HEK293T (cell line): ENCODE measurements at regions not wholly inside any gene's neighbourhood (a gene's known extent, or its start where the extent isn't known, plus 50 kb on each side); places are given as distances from the start of the nearest gene placed in this dataset.

Experiments
- CTCF ChIA-PET: fragments of 350-600 bp; formaldehyde crosslinking; extraction: SDS; loops from one replicate; lab custom pipeline; 2021; ENCODE audit warnings: antibody characterized with exemption, inconsistent platforms; lab: Yijun Ruan, JAX
- POLR2A ChIA-PET: fragments of 350-600 bp; formaldehyde crosslinking; extraction: SDS; loops from one replicate; lab custom pipeline; 2020; ENCODE audit warnings: antibody characterized with exemption, inconsistent platforms; lab: Yijun Ruan, JAX
- DNase-seq: peaks from one replicate; pipeline ENCODE4 v3.0.0; 2012; ENCODE audit warnings: mixed read lengths; ENCODE audit errors: extremely low spot score
- ARNT ChIP-seq: fragments of 450-650 bp; IDR thresholded peaks from 2 replicates; pipeline ENCODE4 v1.6.1; 2017; ENCODE audit warnings: mild to moderate bottlenecking
- BHLHE40 ChIP-seq: fragments of 450-650 bp; IDR thresholded peaks from 2 replicates; pipeline ENCODE4 v1.6.1; 2016; ENCODE audit warnings: mild to moderate bottlenecking, moderate library complexity, borderline replicate concordance
- CTBP1 ChIP-seq: fragments of 450-650 bp; IDR thresholded peaks from 2 replicates; pipeline ENCODE4 v1.6.1; 2016; ENCODE audit warnings: borderline replicate concordance
- ELF4 ChIP-seq: fragments of 450-650 bp; IDR thresholded peaks from 2 replicates; pipeline ENCODE4 v1.6.1; 2017; ENCODE audit warnings: antibody characterized with exemption
- FOXA1 ChIP-seq: fragments of 450-650 bp; IDR thresholded peaks from 2 replicates; pipeline ENCODE4 v1.6.1; 2016; ENCODE audit warnings: mild to moderate bottlenecking
- FOXK2 ChIP-seq: fragments of 450-650 bp; IDR thresholded peaks from 2 replicates; pipeline ENCODE4 v1.6.1; 2016; ENCODE audit warnings: mild to moderate bottlenecking
- FOXM1 ChIP-seq: fragments of 450-650 bp; IDR thresholded peaks from 2 replicates; pipeline ENCODE4 v1.6.1; 2017; ENCODE audit warnings: mild to moderate bottlenecking, borderline replicate concordance
- HDGF ChIP-seq: fragments of 450-650 bp; IDR thresholded peaks from 2 replicates; pipeline ENCODE4 v1.6.1; 2017; ENCODE audit warnings: antibody characterized with exemption, borderline replicate concordance
- L3MBTL2 ChIP-seq: fragments of 450-650 bp; conservative IDR thresholded peaks from 2 replicates; pipeline ENCODE4 v1.6.1; 2016; ENCODE audit warnings: mild to moderate bottlenecking
- LEF1 ChIP-seq: fragments of 450-650 bp; IDR thresholded peaks from 2 replicates; pipeline ENCODE4 v1.6.1; 2017; ENCODE audit warnings: mild to moderate bottlenecking, borderline replicate concordance
- NFRKB ChIP-seq: fragments of 450-650 bp; IDR thresholded peaks from 2 replicates; pipeline ENCODE4 v1.6.1; 2016; ENCODE audit warnings: mild to moderate bottlenecking, moderate library complexity
- PKNOX1 ChIP-seq: fragments of 450-650 bp; IDR thresholded peaks from 2 replicates; pipeline ENCODE4 v1.6.1; 2016
- SP1 ChIP-seq: fragments of 450-650 bp; IDR thresholded peaks from 2 replicates; pipeline ENCODE4 v1.6.1; 2017
- SUZ12 ChIP-seq: fragments of 450-650 bp; IDR thresholded peaks from 2 replicates; pipeline ENCODE4 v1.6.1; 2016; ENCODE audit warnings: mild to moderate bottlenecking
- TARDBP ChIP-seq: fragments of 450-650 bp; IDR thresholded peaks from 2 replicates; pipeline ENCODE4 v1.6.1; 2016
- ZNF384 ChIP-seq: fragments of 450-650 bp; IDR thresholded peaks from 2 replicates; pipeline ENCODE4 v1.6.1; 2016

GRCh38 chr4:169869490-169869889, 111.7 kb upstream of the HPF1 start:
- CTCF ChIA-PET: no interaction called here
- no peak for DNase-seq
- POLR2A ChIA-PET: no interaction called here
- TF ChIP-seq FOXA1 (no peak), BHLHE40 (no peak), ELF4 (no peak), L3MBTL2 (no peak), FOXM1 (no peak), ARNT (no peak), HDGF (no peak), FOXK2 (no peak), CTBP1 (no peak), PKNOX1 (no peak), SP1 (no peak), ZNF384 (no peak), LEF1 (no peak), TARDBP (no peak), NFRKB (no peak), SUZ12 (no peak)

- ChIA-PET CTCF (interaction anchor here (0.7 kb wide), 1 partner anchor 46 kb away, joined by 8 read pairs; no protein-coding TSS in a partner anchor), POLR2A (no interaction called here)
- no peak for DNase-seq
- TF ChIP-seq ELF4 (no peak), ARNT (no peak), ZNF384 (no peak), SUZ12 (no peak), HDGF (no peak), BHLHE40 (no peak), FOXA1 (no peak), FOXK2 (no peak), FOXM1 (no peak), LEF1 (no peak), PKNOX1 (no peak), SP1 (no peak), NFRKB (no peak), L3MBTL2 (no peak), CTBP1 (no peak), TARDBP (no peak)
These were observed 103.8 kb upstream of the HPF1 start for GRCh38 chr4:169861593-169861992.

- TF ChIP-seq L3MBTL2 (no peak), SUZ12 (no peak), NFRKB (no peak), ARNT (no peak), PKNOX1 (no peak), TARDBP (no peak), ELF4 (no peak), ZNF384 (no peak), LEF1 (no peak)
- no peak for DNase-seq
- POLR2A ChIA-PET: no interaction called here
- CTCF ChIA-PET: no interaction called here
These were observed 101.8 kb upstream of the HPF1 start for GRCh38 chr4:169859366-169860216.

GRCh38 chr4:169854090-169854489, 96.3 kb upstream of the HPF1 start:
- ChIA-PET CTCF (no interaction called here), POLR2A (no interaction called here)
- TF ChIP-seq LEF1 (no peak), L3MBTL2 (no peak), SP1 (no peak), FOXK2 (no peak), PKNOX1 (no peak), SUZ12 (no peak), FOXA1 (no peak)
- no peak for DNase-seq

- TF ChIP-seq ELF4 (no peak), CTBP1 (no peak), LEF1 (no peak), BHLHE40 (no peak), TARDBP (no peak), SP1 (no peak), SUZ12 (no peak), FOXA1 (no peak), NFRKB (no peak), ARNT (no peak), FOXM1 (no peak)
- DNase-seq: no peak
- CTCF ChIA-PET: no interaction called here
- POLR2A ChIA-PET: no interaction called here
These were observed 94.7 kb upstream of the HPF1 start for GRCh38 chr4:169852481-169852880.
